ENCODE measurements at regions not wholly inside any gene's neighbourhood (a gene's known extent, or its start where the extent isn't known, plus 50 kb on each side); places are given as distances from the start of the nearest gene placed in this dataset.

DNA sequence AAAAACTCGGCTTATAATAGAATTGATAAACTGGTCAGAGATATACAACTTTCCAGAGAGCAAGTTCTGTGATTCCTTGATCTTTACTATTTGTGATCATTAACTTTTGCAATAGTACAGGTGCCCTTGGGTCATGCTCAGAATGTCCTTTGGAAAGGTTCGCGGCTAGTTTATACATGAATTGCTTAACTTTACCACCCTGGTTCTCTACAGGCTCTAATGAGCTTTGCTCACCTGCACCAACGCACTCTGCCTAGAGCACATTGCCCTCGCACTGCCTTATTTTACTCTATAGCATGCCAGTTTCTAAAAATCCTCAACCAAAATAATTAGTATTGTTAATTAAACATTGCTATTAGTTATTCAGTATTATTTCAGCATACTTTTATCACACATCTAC is 931.2 kb upstream of the KCND2 start:
- Histone ChIP-seq H3K4me3 (ENCODE audit: low read length) (no peak overlapping the region), H3K36me3 (ENCODE audit: control insufficient read depth, insufficient read depth, low read length) (no peaks in the 10 kb centered on the region), H3K27me3 (ENCODE audit: control insufficient read depth, insufficient read depth, low read length) (no peaks in the 10 kb centered on the region), H3K4me1 (ENCODE audit: control insufficient read depth, insufficient read depth, low read length) (peaks cover 3% of the 10 kb centered on the region), H3K9me3 (ENCODE audit: control insufficient read depth, low read depth, low read length) (no peaks in the 10 kb centered on the region), H3K27ac (ENCODE audit: low read length) (peak overlapping the region; percentile 9)
- WGBS (ENCODE audit: insufficient coverage, low lambda C conversion rate): no CpG with 5 or more reads among the region's 5 CpGs
- DNase-seq: peak; percentile 8 to 44

DNA sequence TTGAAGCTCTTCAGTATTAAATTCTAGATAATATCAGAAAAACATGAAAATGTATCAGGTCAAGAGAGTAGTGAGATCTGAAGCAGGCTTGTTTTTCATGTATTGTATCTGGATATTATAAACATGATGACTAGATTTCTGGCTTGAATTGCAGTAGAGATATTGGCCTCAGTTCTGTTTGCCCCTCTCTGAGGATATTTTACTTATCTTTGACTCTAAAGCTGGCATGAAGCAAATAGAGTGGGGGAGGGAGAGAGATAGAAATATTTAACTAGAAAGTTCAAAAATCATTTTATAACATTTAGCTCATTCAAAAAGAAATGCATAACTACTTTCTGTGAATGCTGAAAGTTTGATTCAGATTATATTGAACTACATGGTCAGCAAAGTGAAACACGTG is 929.7 kb upstream of the KCND2 start:
- no peak for DNase-seq
- no peaks in the 10 kb centered on the region for H3K36me3 ChIP-seq (ENCODE audit: control insufficient read depth, insufficient read depth, low read length)
- no peak overlapping the region for H3K27ac ChIP-seq (ENCODE audit: low read length)
- no peak overlapping the region for H3K4me3 ChIP-seq (ENCODE audit: low read length)
- WGBS (ENCODE audit: insufficient coverage, low lambda C conversion rate): 22% methylated on average over 1 of the region's 1 CpG
- no peaks in the 10 kb centered on the region for H3K27me3 ChIP-seq (ENCODE audit: control insufficient read depth, insufficient read depth, low read length)
- no peaks in the 10 kb centered on the region for H3K9me3 ChIP-seq (ENCODE audit: control insufficient read depth, low read depth, low read length)
- peaks cover 3% of the 10 kb centered on the region for H3K4me1 ChIP-seq (ENCODE audit: control insufficient read depth, insufficient read depth, low read length)

DNA sequence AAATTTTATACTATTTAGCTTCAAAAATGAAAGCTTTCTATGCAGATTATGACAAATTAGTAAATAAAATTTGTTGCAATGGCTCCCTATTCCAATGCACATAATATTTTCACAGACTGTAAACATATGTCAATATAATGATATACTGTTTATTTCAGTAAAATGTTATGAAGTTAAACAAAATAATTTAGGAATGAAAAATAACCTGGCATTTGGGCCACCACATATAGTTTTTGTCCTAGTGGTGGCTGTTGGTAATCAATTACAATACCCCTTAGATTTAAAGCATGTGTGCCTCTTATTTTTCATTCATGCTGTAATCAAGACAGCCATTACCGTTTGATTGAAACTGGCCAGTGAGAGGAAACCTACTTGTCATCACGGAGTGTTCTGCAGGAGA is 928.5 kb upstream of the KCND2 start:
- Histone ChIP-seq H3K9me3 (ENCODE audit: control insufficient read depth, low read depth, low read length) (no peaks in the 10 kb centered on the region), H3K27ac (ENCODE audit: low read length) (no peak overlapping the region), H3K4me1 (ENCODE audit: control insufficient read depth, insufficient read depth, low read length) (peaks cover 3% of the 10 kb centered on the region), H3K36me3 (ENCODE audit: control insufficient read depth, insufficient read depth, low read length) (no peaks in the 10 kb centered on the region), H3K27me3 (ENCODE audit: control insufficient read depth, insufficient read depth, low read length) (no peaks in the 10 kb centered on the region), H3K4me3 (ENCODE audit: low read length) (no peak overlapping the region)
- DNase-seq: no peak
- WGBS (ENCODE audit: insufficient coverage, low lambda C conversion rate): no CpG with 5 or more reads among the region's 2 CpGs

DNA sequence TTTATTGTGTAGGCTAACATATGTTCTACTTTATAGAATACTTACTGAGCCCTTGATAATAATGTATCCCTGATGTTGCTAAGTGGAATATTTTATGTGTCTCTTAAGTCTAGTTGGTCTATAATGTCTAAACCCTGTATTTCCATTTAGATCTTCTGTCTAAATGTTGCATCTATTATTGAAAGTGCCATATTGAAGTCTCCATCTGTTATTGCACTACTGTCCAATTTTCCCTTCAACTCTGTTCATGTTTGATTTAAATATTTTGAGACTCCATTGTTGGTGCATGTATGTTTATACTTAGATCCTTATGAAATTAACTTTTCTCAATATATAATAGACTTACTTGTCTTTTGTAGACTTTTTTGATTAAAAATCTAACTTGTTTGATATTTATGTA is 924.5 kb upstream of the KCND2 start:
- no peak for DNase-seq
- Histone ChIP-seq H3K4me1 (ENCODE audit: control insufficient read depth, insufficient read depth, low read length) (no peaks in the 10 kb centered on the region), H3K27me3 (ENCODE audit: control insufficient read depth, insufficient read depth, low read length) (no peaks in the 10 kb centered on the region), H3K27ac (ENCODE audit: low read length) (no peak overlapping the region), H3K4me3 (ENCODE audit: low read length) (no peak overlapping the region), H3K9me3 (ENCODE audit: control insufficient read depth, low read depth, low read length) (no peaks in the 10 kb centered on the region), H3K36me3 (ENCODE audit: control insufficient read depth, insufficient read depth, low read length) (no peaks in the 10 kb centered on the region)

DNA sequence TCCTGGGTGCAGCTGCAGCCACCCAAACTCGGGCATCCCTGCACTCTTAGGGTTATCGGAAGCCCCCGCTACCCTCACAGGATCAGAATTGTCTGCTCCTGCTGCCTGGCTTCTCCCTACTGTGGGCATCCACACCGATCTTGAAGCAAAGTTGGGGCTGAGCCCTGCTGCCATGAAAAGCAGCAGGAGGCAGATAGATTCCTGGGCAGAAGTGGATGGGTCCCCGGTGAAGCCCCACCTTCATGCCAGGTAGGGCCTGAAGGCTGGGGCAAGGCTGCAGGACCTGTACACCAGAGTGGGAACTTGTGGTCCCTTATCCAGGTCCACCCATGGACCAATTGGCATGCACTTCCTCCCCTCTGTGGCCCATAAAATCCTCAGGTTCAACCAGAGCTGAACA is 922.6 kb upstream of the KCND2 start:
- Histone ChIP-seq H3K27me3 (ENCODE audit: control insufficient read depth, insufficient read depth, low read length) (no peaks in the 10 kb centered on the region), H3K36me3 (ENCODE audit: control insufficient read depth, insufficient read depth, low read length) (no peaks in the 10 kb centered on the region), H3K4me3 (ENCODE audit: low read length) (no peak overlapping the region), H3K9me3 (ENCODE audit: control insufficient read depth, low read depth, low read length) (no peaks in the 10 kb centered on the region), H3K27ac (ENCODE audit: low read length) (no peak overlapping the region), H3K4me1 (ENCODE audit: control insufficient read depth, insufficient read depth, low read length) (no peaks in the 10 kb centered on the region)
- DNase-seq: peak in 1 of 2 donors; percentile 2
- no CpG with 5 or more reads among the region's 5 CpGs for WGBS (ENCODE audit: insufficient coverage, low lambda C conversion rate)

DNA sequence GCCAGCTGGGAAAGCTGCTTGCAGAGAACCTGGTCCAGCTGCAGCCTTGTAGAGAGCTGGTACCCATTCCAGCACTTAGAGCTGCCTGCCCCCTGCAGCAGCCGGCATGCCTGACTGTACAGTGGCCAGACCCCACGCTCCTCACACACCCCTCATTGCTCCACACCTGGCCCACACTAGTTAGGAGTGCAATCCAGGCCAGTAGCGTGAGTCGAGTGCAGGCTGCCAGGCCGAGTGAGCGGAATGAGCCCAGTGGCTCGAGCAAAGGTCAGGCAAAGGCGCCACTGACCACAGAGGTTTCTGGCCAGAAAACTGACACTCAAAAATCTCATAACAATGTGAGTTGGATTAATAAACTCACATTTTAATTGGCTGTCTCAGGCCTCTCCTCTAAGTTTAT is 921.7 kb upstream of the KCND2 start:
- DNase-seq: no peak
- Histone ChIP-seq H3K36me3 (ENCODE audit: control insufficient read depth, insufficient read depth, low read length) (no peaks in the 10 kb centered on the region), H3K4me3 (ENCODE audit: low read length) (no peak overlapping the region), H3K9me3 (ENCODE audit: control insufficient read depth, low read depth, low read length) (no peaks in the 10 kb centered on the region), H3K27ac (ENCODE audit: low read length) (no peak overlapping the region), H3K4me1 (ENCODE audit: control insufficient read depth, insufficient read depth, low read length) (no peaks in the 10 kb centered on the region), H3K27me3 (ENCODE audit: control insufficient read depth, insufficient read depth, low read length) (no peaks in the 10 kb centered on the region)
- WGBS (ENCODE audit: insufficient coverage, low lambda C conversion rate): no CpG with 5 or more reads among the region's 8 CpGs

DNA sequence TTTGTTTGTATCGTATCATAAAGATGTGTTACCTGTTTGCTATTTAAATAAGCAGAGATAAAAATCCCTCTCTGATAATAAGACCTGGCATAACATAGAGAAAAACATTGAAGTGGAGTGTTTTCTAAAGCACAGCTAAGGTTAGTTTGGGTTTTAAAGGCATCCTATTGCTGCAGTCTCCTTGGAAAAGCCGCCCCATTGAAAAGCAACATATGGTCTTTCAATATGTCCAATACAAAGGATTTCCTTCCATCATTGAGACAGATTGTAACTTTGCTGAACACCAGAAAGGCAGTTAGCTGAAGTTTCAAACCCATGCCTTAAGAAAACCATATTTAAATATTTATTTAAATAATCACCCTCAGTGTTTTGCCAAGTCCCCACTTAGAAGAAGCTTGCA is 898.5 kb upstream of the KCND2 start:
- no peak overlapping the region for H3K27ac ChIP-seq (ENCODE audit: low read length)
- H3K36me3 ChIP-seq (ENCODE audit: control insufficient read depth, insufficient read depth, low read length): no peaks in the 10 kb centered on the region
- H3K4me1 ChIP-seq (ENCODE audit: control insufficient read depth, insufficient read depth, low read length): no peaks in the 10 kb centered on the region
- no peaks in the 10 kb centered on the region for H3K27me3 ChIP-seq (ENCODE audit: control insufficient read depth, insufficient read depth, low read length)
- H3K9me3 ChIP-seq (ENCODE audit: control insufficient read depth, low read depth, low read length): no peaks in the 10 kb centered on the region
- no peak for DNase-seq
- 14% methylated on average over 1 of the region's 2 CpGs for WGBS (ENCODE audit: insufficient coverage, low lambda C conversion rate)
- no peak overlapping the region for H3K4me3 ChIP-seq (ENCODE audit: low read length)

DNA sequence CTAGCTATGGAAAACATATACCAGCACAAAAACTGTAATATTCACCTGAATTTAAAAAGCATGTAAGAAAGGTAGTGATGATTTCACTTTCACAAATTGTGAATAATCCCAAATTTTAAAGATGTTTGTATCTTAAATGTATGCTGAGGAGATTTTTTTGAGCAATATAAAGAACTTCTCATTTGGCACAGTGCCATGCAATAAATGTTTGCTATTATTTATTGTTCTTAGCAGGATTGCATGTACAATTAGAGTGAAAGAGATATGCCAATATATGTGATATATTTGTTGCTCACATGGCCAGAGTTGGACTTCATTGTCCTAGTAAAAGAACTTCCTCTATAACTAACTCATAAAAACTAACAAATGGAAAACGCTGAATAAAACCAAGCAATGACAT is 895.1 kb upstream of the KCND2 start:
- no peaks in the 10 kb centered on the region for H3K36me3 ChIP-seq (ENCODE audit: control insufficient read depth, insufficient read depth, low read length)
- H3K9me3 ChIP-seq (ENCODE audit: control insufficient read depth, low read depth, low read length): no peaks in the 10 kb centered on the region
- H3K4me1 ChIP-seq (ENCODE audit: control insufficient read depth, insufficient read depth, low read length): no peaks in the 10 kb centered on the region
- WGBS (ENCODE audit: insufficient coverage, low lambda C conversion rate): 100% methylated on average over 1 of the region's 1 CpG
- no peak overlapping the region for H3K27ac ChIP-seq (ENCODE audit: low read length)
- no peak overlapping the region for H3K4me3 ChIP-seq (ENCODE audit: low read length)
- no peaks in the 10 kb centered on the region for H3K27me3 ChIP-seq (ENCODE audit: control insufficient read depth, insufficient read depth, low read length)
- DNase-seq: no peak

DNA sequence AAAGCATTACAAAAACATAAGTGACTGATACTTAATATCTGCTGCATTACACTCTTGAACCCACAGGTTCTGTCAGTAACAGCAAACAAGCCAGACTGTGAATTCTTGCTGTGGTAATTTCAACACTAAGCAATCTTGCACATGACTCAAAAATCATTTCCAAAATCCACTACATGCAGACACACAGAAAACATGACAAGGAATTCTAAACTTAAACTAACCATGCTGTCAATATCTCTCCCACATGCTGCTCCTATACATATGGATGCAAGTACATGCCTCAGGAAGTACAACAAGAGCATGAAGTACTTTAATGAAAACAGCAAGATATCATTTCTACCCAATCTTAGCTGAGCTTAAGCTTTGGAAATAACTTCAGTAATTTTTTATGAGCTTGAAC is 890.2 kb upstream of the KCND2 start:
- no peaks in the 10 kb centered on the region for H3K9me3 ChIP-seq (ENCODE audit: control insufficient read depth, low read depth, low read length)
- DNase-seq: no peak
- H3K27ac ChIP-seq (ENCODE audit: low read length): no peak overlapping the region
- no peak overlapping the region for H3K4me3 ChIP-seq (ENCODE audit: low read length)
- no peaks in the 10 kb centered on the region for H3K27me3 ChIP-seq (ENCODE audit: control insufficient read depth, insufficient read depth, low read length)
- no peaks in the 10 kb centered on the region for H3K4me1 ChIP-seq (ENCODE audit: control insufficient read depth, insufficient read depth, low read length)
- H3K36me3 ChIP-seq (ENCODE audit: control insufficient read depth, insufficient read depth, low read length): no peaks in the 10 kb centered on the region

DNA sequence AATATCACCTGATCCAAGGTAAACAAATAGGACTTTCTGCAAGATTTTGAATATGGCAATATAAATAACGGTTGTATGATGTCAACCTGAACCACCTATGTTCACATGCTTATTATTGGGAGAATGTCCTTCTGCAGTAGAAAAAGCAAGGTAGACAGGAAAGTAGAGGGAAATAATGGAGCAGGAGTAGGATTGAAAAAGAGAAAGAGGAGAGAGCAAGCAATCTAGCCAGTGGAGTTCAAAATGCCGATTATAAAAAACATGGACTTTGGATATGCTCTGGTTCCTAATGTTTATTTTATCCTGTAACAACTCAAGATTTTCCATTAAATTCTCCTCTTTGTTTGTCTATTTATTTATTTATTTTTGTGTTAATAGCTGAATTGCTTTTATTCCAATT is 878.0 kb upstream of the KCND2 start:
- H3K27ac ChIP-seq (ENCODE audit: low read length): no peak overlapping the region
- DNase-seq: no peak
- no peaks in the 10 kb centered on the region for H3K4me1 ChIP-seq (ENCODE audit: control insufficient read depth, insufficient read depth, low read length)
- WGBS (ENCODE audit: insufficient coverage, low lambda C conversion rate): 86% methylated on average over 1 of the region's 2 CpGs
- H3K4me3 ChIP-seq (ENCODE audit: low read length): no peak overlapping the region
- H3K36me3 ChIP-seq (ENCODE audit: control insufficient read depth, insufficient read depth, low read length): no peaks in the 10 kb centered on the region
- H3K9me3 ChIP-seq (ENCODE audit: control insufficient read depth, low read depth, low read length): no peaks in the 10 kb centered on the region
- no peaks in the 10 kb centered on the region for H3K27me3 ChIP-seq (ENCODE audit: control insufficient read depth, insufficient read depth, low read length)

DNA sequence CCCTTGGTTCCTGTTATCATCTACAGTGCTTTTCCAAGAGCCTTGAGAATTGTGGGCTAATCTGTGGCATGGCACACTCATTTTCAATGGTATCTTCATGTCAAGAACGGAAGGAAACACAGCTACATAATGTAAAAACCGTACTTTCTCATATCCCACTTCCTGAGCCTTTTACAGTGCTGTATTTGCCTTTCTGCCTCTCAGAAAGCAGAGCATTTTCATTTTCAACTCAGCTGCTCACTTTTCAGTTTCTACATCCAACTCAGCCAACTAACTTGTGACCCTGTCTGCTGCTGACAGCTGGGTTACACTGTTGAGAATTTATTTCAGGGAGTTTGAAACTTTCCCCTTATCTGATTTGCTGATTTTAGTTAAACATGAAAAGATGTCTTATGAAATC is 875.8 kb upstream of the KCND2 start:
- WGBS (ENCODE audit: insufficient coverage, low lambda C conversion rate): 100% methylated on average over 1 of the region's 2 CpGs

More for the DNA sequence above, 875.8 kb upstream of the KCND2 start:
- no peaks in the 10 kb centered on the region for H3K9me3 ChIP-seq (ENCODE audit: control insufficient read depth, low read depth, low read length)
- no peak for DNase-seq
- no peaks in the 10 kb centered on the region for H3K27me3 ChIP-seq (ENCODE audit: control insufficient read depth, insufficient read depth, low read length)
- H3K4me1 ChIP-seq (ENCODE audit: control insufficient read depth, insufficient read depth, low read length): no peaks in the 10 kb centered on the region
- no peak overlapping the region for H3K27ac ChIP-seq (ENCODE audit: low read length)
- no peak overlapping the region for H3K4me3 ChIP-seq (ENCODE audit: low read length)
- no peaks in the 10 kb centered on the region for H3K36me3 ChIP-seq (ENCODE audit: control insufficient read depth, insufficient read depth, low read length)

Measured in large intestine (tissue), 3 donors.